Activated naive CD4-positive, alpha-beta T cell treated with anti-CD3 and anti-CD28 coated beads, Interleukin-2, amount 50 U/mL, for 24 hours (primary cell): ENCODE measurements at regions not wholly inside any gene's neighbourhood (a gene's known extent, or its start where the extent isn't known, plus 50 kb on each side); places are given as distances from the start of the nearest gene placed in this dataset.
"Not testable (repeated sequence)": the region's sequence is repeated elsewhere in the genome, so short reads cannot be mapped to it uniquely, and the experiment has no call there.

Experiments
- H3K27ac Mint-ChIP-seq: one replicate; pipeline ENCODE4 v1.8.0; 2021; ENCODE audit warnings: mild to moderate bottlenecking, mixed read lengths
- H3K27me3 Mint-ChIP-seq: one replicate; pipeline ENCODE4 v1.8.0; 2021; ENCODE audit warnings: mixed read lengths
- H3K36me3 Mint-ChIP-seq: one replicate; pipeline ENCODE4 v1.8.0; 2021; ENCODE audit warnings: mixed read lengths
- H3K4me1 Mint-ChIP-seq: one replicate; pipeline ENCODE4 v1.8.0; 2021; ENCODE audit warnings: mixed read lengths
- H3K4me3 Mint-ChIP-seq: one replicate; pipeline ENCODE4 v1.8.0; 2021; ENCODE audit warnings: mild to moderate bottlenecking, mixed read lengths
- H3K9me3 Mint-ChIP-seq: one replicate; pipeline ENCODE4 v1.8.0; 2021; ENCODE audit warnings: mixed read lengths

DNA sequence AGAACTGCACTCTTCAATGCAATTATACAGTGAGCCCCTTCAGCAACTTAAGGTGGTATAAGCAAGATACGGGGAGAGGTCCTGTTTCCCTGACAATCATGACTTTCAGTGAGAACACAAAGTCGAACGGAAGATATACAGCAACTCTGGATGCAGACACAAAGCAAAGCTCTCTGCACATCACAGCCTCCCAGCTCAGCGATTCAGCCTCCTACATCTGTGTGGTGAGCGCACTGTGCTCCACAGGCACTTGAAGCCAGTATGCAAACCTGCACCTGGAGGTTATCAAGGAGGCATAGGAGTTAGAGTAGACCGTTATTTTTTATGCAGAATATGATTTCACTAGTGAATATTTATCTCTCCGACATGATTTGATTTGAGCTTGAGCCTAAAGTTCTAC lies 152.2 kb upstream of the OR4E1 start:
- H3K9me3 Mint-ChIP-seq: no peaks in the 10 kb centered on the region
- peaks cover 17% of the 10 kb centered on the region for H3K27me3 Mint-ChIP-seq
- H3K27ac Mint-ChIP-seq: no peak overlapping the region
- peaks cover 6% of the 10 kb centered on the region for H3K4me1 Mint-ChIP-seq
- peak overlapping the region; percentile 66 for H3K4me3 Mint-ChIP-seq
- no peaks in the 10 kb centered on the region for H3K36me3 Mint-ChIP-seq

DNA sequence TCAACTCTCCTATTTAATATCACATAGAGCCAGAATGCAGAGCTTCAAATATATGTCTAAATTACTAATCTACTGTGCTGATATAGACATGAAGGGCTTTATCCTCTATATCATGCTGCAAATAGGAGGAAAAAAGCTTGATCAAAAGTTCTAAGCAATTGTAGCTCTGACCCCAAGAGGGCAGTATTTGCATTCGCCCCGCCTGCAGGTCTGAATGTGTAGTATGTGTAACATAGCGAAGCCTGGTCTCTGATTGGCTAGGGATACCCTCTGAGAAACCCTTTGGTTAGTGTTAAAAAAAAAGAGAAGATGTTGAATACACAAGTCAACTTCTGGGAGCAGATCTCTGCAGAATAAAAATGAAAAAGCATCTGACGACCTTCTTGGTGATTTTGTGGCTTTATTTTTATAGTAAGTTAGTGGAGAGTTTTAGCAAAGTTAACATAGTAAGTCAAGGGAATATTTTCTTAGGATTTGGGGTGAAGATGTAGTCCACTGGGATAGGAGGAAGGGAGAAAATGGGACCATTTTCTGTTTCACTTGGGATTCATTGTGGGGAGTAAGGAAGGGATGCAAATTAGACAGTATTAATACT lies 151.6 kb upstream of the OR4E1 start:
- no peaks in the 10 kb centered on the region for H3K9me3 Mint-ChIP-seq
- no peak overlapping the region for H3K27ac Mint-ChIP-seq
- peaks cover 20% of the 10 kb centered on the region for H3K27me3 Mint-ChIP-seq
- peaks cover 9% of the 10 kb centered on the region for H3K4me1 Mint-ChIP-seq
- H3K4me3 Mint-ChIP-seq: peak overlapping the region; percentile 66
- H3K36me3 Mint-ChIP-seq: no peaks in the 10 kb centered on the region

DNA sequence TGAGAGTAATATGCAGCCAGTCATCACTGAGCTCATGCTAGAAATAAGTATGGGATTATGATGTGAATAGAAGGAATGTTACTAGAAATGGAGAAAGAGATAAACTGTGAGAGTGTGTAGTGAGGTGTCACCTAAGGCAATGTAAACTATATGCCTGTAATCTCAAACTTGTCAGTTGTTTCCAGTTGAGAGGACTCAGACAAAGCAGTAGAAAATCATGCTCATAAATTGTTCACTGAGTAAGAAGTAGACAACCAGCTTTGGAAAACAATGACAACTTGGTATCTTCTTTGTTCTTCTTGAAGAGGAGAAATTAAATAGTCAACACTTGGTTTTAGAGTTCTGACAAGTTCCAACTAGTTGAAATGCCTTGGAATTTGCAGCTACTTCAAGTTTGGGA lies 148.5 kb upstream of the OR4E1 start:
- peaks cover 9% of the 10 kb centered on the region for H3K4me1 Mint-ChIP-seq
- no peak overlapping the region for H3K27ac Mint-ChIP-seq
- peaks cover 17% of the 10 kb centered on the region for H3K27me3 Mint-ChIP-seq
- peaks cover 1% of the 10 kb centered on the region for H3K36me3 Mint-ChIP-seq
- H3K4me3 Mint-ChIP-seq: no peak overlapping the region
- H3K9me3 Mint-ChIP-seq: peaks cover 10% of the 10 kb centered on the region

DNA sequence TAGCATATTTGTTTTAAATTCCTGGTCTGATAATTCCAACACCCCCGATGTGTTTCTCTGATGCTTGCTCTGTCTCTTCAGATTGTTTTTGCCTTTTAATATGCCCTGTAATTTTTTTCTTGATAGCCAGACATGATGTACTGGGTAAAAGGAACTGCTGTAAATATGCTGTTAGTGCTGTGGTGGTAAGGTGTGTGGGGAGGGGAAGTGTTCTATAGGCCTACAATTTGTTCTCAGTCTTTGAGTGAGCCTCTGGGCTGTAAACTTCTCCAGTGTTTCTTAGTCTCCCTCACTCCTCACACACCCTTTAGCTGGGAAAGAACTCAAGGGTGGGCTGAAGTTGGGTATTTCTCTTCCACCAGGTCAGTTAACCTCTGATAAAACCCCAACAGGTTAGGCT lies 147.0 kb upstream of the OR4E1 start:
- H3K36me3 Mint-ChIP-seq: peaks cover 5% of the 10 kb centered on the region

DNA sequence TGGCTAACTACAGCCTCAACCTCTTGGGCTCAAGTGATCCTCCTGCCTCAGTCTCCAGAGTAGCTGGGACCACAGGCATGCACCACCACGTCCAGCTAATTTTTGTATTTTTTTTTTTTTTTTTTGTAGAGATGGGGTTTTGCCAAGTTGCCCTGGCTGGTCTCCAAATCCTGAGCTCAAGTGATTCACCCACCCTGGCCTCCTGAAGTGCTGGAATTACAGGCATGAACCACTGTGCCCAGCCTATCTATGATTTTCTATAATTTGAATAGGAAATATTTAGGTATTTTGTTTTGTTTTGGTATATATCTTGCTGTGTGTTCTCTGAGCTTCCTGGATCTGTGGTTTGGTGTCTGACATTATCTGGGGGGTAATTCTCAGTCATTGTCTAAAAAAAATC lies 146.3 kb upstream of the OR4E1 start:
- not testable (repeated sequence) for H3K27ac Mint-ChIP-seq, H3K4me3 Mint-ChIP-seq, H3K36me3 Mint-ChIP-seq, H3K4me1 Mint-ChIP-seq
- Mint-ChIP-seq H3K9me3 (peaks cover 12% of the 10 kb centered on the region), H3K27me3 (peaks cover 13% of the 10 kb centered on the region)

More for the DNA sequence above, 147.0 kb upstream of the OR4E1 start:
- Mint-ChIP-seq H3K4me3 (no peak overlapping the region), H3K4me1 (peaks cover 9% of the 10 kb centered on the region), H3K9me3 (peaks cover 10% of the 10 kb centered on the region), H3K27ac (peak overlapping the region; percentile 5), H3K27me3 (peaks cover 15% of the 10 kb centered on the region)

DNA sequence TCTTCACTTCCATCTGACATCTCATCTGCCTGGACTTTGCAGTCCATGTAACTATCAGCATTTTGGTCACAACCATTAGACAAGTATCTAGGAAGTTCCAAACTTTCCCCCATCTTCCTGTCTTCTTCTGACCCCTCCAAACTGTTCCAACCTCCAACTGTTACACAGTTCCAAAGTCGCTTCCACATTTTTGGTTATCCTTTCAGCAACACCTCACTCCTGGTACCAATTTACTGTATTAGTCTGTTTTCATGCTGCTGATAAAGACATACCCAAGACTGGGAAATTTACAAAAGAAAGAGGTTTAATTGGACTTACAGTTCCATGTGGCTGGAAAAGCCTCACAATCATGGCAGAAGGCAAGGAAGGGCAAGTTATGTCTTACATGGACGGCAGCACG lies 143.4 kb upstream of the OR4E1 start:
- H3K27ac Mint-ChIP-seq, H3K4me1 Mint-ChIP-seq, H3K4me3 Mint-ChIP-seq, H3K36me3 Mint-ChIP-seq: not testable (repeated sequence)
- peaks cover 12% of the 10 kb centered on the region for H3K27me3 Mint-ChIP-seq
- H3K9me3 Mint-ChIP-seq: peaks cover 15% of the 10 kb centered on the region

DNA sequence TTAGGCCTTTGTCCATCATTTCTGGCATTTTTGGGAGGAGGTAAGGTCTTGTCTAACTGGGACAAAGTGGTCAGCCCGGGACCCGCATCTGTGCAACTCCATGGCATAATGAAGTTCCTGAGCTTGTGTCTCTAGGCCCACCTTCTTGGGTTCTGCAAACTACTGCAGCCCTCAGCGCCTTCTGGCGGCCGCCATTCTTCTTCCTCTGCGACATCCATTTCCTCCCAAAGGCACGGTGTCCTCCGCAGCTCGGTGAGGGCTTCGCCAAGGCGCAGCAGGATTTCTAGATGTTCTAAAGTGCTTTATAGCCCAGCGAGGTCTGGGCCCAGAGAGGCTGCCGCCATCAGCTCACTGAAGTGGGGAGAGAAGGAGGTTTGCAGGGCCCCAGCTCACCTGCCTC lies 134.4 kb upstream of the OR4E1 start:
- Mint-ChIP-seq H3K27ac (no peak overlapping the region), H3K4me3 (no peak overlapping the region), H3K36me3 (no peaks in the 10 kb centered on the region), H3K27me3 (peaks cover 18% of the 10 kb centered on the region), H3K4me1 (no peaks in the 10 kb centered on the region), H3K9me3 (no peaks in the 10 kb centered on the region)

DNA sequence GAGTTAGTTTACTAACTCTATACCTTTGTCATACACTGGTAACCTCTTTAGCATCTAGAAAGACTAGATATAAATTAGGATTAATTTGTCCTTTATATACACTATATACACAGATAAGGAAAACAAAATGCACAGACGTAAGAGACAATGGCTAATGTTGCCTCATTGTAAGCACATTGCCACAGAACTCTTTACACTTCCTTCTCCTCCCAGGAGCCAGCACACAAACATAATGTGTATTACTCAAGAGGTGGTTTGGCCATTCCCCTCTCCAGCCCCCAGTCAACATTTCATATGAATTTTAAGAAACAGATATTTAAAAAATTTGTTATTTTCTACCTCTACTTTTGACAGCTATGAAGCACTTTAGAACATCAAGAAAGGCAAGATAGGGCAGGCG lies 131.4 kb upstream of the OR4E1 start:
- Mint-ChIP-seq H3K4me3 (no peak overlapping the region), H3K36me3 (no peaks in the 10 kb centered on the region), H3K4me1 (no peaks in the 10 kb centered on the region), H3K9me3 (no peaks in the 10 kb centered on the region), H3K27me3 (peaks cover 11% of the 10 kb centered on the region), H3K27ac (no peak overlapping the region)

DNA sequence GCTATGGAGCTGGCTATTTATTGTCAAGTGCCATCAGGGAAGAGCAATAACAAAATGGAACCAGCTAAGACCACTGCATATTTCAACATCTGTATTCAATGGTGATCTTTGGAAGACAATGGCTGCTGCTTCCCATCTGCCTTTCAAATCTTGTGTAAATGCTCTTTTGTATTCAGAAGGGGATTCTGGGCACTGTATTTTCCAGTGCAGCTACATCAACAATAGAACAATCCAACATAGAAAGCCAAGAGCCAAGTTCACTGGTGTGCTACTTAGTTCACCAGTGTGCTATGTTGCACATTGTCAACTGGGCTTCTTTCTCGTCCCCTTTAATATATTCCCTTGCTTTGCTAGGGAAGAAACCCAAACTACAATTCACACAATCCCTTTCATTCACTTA lies 128.8 kb upstream of the OR4E1 start:
- Mint-ChIP-seq H3K36me3 (no peaks in the 10 kb centered on the region), H3K9me3 (no peaks in the 10 kb centered on the region), H3K27me3 (peaks cover 8% of the 10 kb centered on the region), H3K4me1 (no peaks in the 10 kb centered on the region), H3K27ac (no peak overlapping the region), H3K4me3 (no peak overlapping the region)

DNA sequence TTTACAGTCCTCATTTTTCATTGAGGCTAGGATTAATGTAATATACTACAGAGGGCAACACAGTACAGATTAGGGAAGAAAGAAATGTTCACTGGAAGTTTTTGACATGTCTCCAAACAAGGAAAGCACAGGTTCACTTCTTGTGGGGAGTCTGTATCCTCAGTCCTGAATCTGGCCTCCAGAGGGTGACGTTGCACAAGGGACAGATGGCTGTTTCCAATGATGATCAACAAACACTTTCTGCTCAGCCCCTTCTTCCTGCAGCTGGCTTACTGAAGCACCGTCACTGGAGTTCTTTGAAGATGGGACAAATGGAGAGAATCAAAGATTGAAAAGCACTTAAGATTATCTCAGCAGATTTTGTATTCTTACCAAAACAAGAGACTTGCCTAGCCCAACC lies 123.3 kb upstream of the OR4E1 start:
- Mint-ChIP-seq H3K36me3 (peaks cover 3% of the 10 kb centered on the region), H3K4me3 (peak overlapping the region; percentile 49), H3K9me3 (peaks cover 12% of the 10 kb centered on the region), H3K27me3 (peaks cover 4% of the 10 kb centered on the region), H3K27ac (peak overlapping the region; percentile 79), H3K4me1 (no peaks in the 10 kb centered on the region)

DNA sequence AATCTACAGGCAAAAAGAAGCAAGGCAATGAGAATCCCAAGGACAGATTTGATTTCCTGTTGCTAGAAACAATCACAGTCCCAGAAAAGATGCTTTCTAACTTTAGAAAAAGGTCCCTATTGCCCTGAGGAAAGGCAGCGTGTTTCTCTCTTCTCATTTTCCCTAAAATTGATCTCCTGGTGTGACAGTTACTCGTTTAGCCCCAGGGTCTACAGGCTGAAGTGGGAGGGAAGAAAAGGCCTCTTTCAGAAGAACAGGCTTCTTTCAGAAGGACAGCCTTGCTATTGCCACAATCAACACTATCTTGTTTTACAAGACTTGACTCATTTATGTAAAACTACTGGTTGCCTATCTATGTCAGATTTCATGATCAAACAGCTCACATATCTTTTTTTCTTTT lies 121.8 kb upstream of the OR4E1 start:
- H3K27me3 Mint-ChIP-seq: peaks cover 4% of the 10 kb centered on the region
- H3K4me3 Mint-ChIP-seq: no peak overlapping the region
- H3K9me3 Mint-ChIP-seq: peaks cover 12% of the 10 kb centered on the region

DNA sequence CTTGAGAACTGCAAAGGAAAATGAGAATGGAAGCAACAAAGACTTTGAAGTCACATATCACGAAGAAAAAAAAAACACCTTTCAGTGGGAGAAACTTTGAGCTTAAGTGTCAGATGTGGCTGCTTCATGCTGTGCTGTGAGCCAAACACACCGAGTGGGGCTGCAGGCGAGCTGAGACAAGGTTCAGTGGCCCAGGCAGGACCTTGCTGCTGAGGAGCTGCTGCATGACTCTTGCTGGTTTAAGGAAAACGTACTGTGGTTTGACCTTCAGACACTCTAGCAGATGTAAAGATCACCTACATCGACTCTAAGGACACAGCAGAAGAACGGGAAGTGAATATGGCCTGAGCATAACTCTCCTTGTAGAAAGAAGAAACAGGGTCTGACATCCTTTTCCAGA lies 118.1 kb upstream of the OR4E1 start:
- no peak overlapping the region for H3K4me3 Mint-ChIP-seq
- H3K9me3 Mint-ChIP-seq: peaks cover 10% of the 10 kb centered on the region
- peaks cover 3% of the 10 kb centered on the region for H3K36me3 Mint-ChIP-seq
- peaks cover 4% of the 10 kb centered on the region for H3K4me1 Mint-ChIP-seq
- peak overlapping the region; percentile 18 for H3K27ac Mint-ChIP-seq
- H3K27me3 Mint-ChIP-seq: peaks cover 6% of the 10 kb centered on the region

More for the DNA sequence above, 121.8 kb upstream of the OR4E1 start:
- H3K4me1 Mint-ChIP-seq: peaks cover 4% of the 10 kb centered on the region
- H3K27ac Mint-ChIP-seq: no peak overlapping the region
- H3K36me3 Mint-ChIP-seq: peaks cover 3% of the 10 kb centered on the region

DNA sequence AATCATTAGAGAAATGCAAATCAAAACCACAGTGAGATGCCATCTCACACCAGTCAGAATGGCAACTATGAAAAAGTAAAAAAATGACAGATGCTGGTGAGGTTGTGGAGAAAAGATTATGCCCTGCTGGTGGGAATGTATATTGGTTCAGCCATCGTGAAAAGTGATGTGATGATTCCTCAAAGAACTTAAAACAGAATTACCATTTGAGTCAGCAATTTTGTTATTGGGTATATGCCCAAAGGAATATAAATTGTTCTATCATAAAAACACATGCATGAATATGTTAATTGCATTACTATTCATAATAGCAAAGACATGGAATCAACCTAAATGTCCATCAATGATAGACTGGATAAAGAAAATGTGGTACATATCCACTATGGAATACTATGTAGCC lies 115.1 kb upstream of the OR4E1 start:
- H3K27ac Mint-ChIP-seq, H3K36me3 Mint-ChIP-seq, H3K4me1 Mint-ChIP-seq, H3K4me3 Mint-ChIP-seq, H3K9me3 Mint-ChIP-seq: not testable (repeated sequence)
- H3K27me3 Mint-ChIP-seq: peaks cover 14% of the 10 kb centered on the region

DNA sequence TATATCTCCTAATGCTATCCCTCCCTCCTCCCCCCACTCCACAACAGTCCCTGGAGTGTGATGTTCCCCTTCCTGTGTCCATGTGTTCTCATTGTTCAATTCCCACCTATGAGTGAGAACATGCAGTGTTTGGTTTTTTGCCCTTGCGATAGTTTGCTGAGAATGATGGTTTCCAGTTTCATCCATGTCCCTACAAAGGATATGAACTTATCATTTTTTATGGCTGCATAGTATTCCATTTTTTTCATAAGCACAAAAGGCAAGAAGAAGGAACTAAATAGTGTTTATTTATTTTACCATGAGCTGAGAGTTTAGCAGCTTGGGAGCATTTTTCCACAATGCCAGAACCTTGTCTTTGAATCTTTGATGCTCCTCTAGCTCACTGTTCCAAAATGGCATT lies 113.6 kb upstream of the OR4E1 start:
- H3K27me3 Mint-ChIP-seq: peaks cover 14% of the 10 kb centered on the region
- not testable (repeated sequence) for H3K4me1 Mint-ChIP-seq, H3K9me3 Mint-ChIP-seq, H3K4me3 Mint-ChIP-seq, H3K36me3 Mint-ChIP-seq
- H3K27ac Mint-ChIP-seq: peak overlapping the region; percentile 68

DNA sequence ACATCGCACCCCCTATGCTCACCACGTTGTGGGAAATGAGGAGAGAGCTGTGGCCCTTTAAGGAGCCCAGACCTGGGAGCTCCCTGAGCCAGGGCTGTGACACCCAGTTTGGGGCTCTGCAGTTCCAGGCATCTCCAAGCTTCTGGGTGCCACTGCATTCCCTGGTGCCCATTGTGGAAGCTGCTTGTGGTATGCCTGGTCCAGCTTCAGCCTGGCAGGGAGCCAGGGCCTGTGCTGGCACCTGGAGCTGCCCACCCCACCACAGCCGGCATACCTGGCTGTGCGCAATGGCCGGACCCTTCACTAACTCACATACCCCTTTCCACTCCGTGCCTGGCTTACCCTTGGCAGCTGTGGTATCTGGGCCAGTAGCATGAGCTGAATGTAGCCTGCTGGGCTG lies 107.9 kb upstream of the OR4E1 start:
- Mint-ChIP-seq H3K27ac (no peak overlapping the region), H3K4me1 (no peaks in the 10 kb centered on the region)

DNA sequence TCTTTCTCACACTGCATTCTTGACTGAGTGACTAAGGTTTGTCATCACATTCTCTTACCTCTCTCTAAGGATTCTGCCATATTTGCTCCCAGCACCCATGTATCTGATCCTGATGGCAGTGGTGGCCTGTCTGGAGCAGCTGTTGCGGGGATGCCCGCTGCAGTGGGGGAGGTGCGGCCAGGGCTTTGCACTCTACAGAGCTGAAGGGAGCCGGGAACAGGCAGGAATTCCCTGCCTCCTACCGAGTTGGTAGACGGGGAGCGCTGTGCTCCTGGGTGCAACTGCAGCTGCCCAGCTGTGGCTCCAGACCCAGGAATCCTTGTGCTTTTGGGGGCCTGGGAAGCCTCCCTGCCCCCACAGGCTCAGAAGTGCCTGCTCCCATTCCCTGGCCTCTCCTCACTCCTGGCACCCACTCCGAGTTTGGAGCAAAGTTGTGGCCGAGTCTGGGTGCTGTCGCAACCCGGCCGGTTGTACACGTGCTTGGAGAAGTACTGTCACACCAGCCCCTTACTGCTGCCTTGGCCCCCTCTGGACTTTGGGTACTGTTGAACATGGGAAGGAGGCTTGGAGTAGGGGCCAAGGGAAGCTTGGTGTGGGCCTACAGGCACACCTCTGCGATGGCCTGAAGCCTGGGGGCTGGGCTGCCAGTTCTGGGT lies 106.9 kb upstream of the OR4E1 start:
- Mint-ChIP-seq H3K36me3 (no peaks in the 10 kb centered on the region), H3K27me3 (peaks cover 7% of the 10 kb centered on the region), H3K9me3 (no peaks in the 10 kb centered on the region), H3K4me3 (no peak overlapping the region), H3K4me1 (no peaks in the 10 kb centered on the region), H3K27ac (no peak overlapping the region)

More for the DNA sequence above, 107.9 kb upstream of the OR4E1 start:
- H3K36me3 Mint-ChIP-seq: no peaks in the 10 kb centered on the region
- no peaks in the 10 kb centered on the region for H3K9me3 Mint-ChIP-seq
- H3K4me3 Mint-ChIP-seq: no peak overlapping the region
- peaks cover 8% of the 10 kb centered on the region for H3K27me3 Mint-ChIP-seq

DNA sequence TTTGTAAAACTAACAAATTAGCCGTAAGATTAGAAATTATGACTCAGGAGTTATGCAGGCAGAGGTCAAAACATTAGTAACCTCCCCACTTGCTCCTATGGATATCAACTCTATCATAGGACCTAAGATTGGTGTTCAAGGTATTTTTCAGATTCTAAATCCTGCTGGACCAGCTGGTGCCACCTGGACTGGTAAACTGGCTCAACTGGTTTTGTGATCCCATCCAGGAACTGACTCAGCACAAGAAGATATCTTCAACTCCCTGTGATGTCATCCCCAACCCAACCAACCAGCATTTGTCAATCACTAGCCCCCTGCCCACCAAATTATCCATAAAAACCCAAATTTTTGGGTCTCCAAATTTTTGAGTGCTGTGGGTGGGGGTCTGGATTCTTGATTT lies 98.1 kb upstream of the OR4E1 start:
- peaks cover 7% of the 10 kb centered on the region for H3K4me1 Mint-ChIP-seq
- H3K9me3 Mint-ChIP-seq: no peaks in the 10 kb centered on the region
- H3K27ac Mint-ChIP-seq: no peak overlapping the region
- H3K4me3 Mint-ChIP-seq: no peak overlapping the region
- H3K27me3 Mint-ChIP-seq: peaks cover 6% of the 10 kb centered on the region
- H3K36me3 Mint-ChIP-seq: no peaks in the 10 kb centered on the region
